ENCODE measurements at regions not wholly inside any gene's neighbourhood (a gene's known extent, or its start where the extent isn't known, plus 50 kb on each side); places are given as distances from the start of the nearest gene placed in this dataset.

GRCh38 chr2:134023854-134024253 is 230.0 kb upstream of the MGAT5 start:
- no peak for ATAC-seq
- Histone ChIP-seq H3K4me3 (no peak overlapping the region), H2AFZ (no peak overlapping the region), H3K4me1 (ENCODE audit: insufficient read depth) (peaks cover 9% of the 10 kb centered on the region), H3K79me2 (replicated peaks; ENCODE audit: insufficient read depth) (no peaks in the 10 kb centered on the region), H3K9me2 (ENCODE audit: insufficient read depth) (peaks cover 2% of the 10 kb centered on the region; the same call in 1 of the 2 replicates), H4K20me1 (replicated peaks; ENCODE audit: insufficient read depth) (no peaks in the 10 kb centered on the region), H3K36me3 (ENCODE audit: insufficient read depth) (no peaks in the 10 kb centered on the region), H3K27ac (ENCODE audit: low read depth) (no peak overlapping the region), H3K4me2 (no peak overlapping the region), H3K27me3 (ENCODE audit: insufficient read depth) (peaks cover 7% of the 10 kb centered on the region; the same call in 1 of the 2 replicates), H3F3A (replicated peaks; ENCODE audit: low read depth) (no peaks in the 10 kb centered on the region)
- Mint-ChIP-seq H3K27ac (no peak overlapping the region), H3K9me3 (no peaks in the 10 kb centered on the region), H3K27me3 (ENCODE audit: insufficient read depth, low read depth, poor library complexity) (no peaks in the 10 kb centered on the region), H3K4me1 (peaks cover 11% of the 10 kb centered on the region), H3K36me3 (ENCODE audit: low read depth) (no peaks in the 10 kb centered on the region), H3K4me3 (no peak overlapping the region)
- TF ChIP-seq ZNF114 (CRISPR knock-in tag; IDR thresholded peaks at IDR 0.05) (no peak), EZH2phosphoT487 (IDR thresholded peaks at IDR 0.05; ENCODE audit: unreplicated experiment) (no peak), ETS1 (IDR thresholded peaks at IDR 0.05) (no peak), REST (IDR thresholded peaks at IDR 0.05; ENCODE audit: unreplicated experiment) (no peak), CREB1 (CRISPR knock-in tag; IDR thresholded peaks at IDR 0.05; ENCODE audit: low read depth) (no peak), EZH2 (IDR thresholded peaks at IDR 0.05; ENCODE audit: low read depth, unreplicated experiment) (no peak), JUNB (IDR thresholded peaks at IDR 0.05; ENCODE audit: unreplicated experiment) (no peak), CTCF (conservative IDR thresholded peaks at IDR 0.05; ENCODE audit: low read depth in 2 of 2) (no peak), ZNF462 (CRISPR knock-in tag; IDR thresholded peaks at IDR 0.05) (no peak), ZNF331 (CRISPR knock-in tag; IDR thresholded peaks at IDR 0.05; ENCODE audit: low read depth) (no peak), POLR2AphosphoS5 (IDR thresholded peaks at IDR 0.05; ENCODE audit: low read depth) (no peak), STAT1 (IDR thresholded peaks at IDR 0.05; ENCODE audit: unreplicated experiment) (no peak), NANOG (IDR thresholded peaks at IDR 0.05; ENCODE audit: borderline replicate concordance) (no peak)
- no peak for DNase-seq (ENCODE audit: low spot score)

All from GM23338 (cell line).